Mesenchymal stem cell (in vitro differentiated cells and primary cell): ENCODE measurements at regions not wholly inside any gene's neighbourhood (a gene's known extent, or its start where the extent isn't known, plus 50 kb on each side); places are given as distances from the start of the nearest gene placed in this dataset.

Source experiments
- DNase-seq: peaks from one replicate; pipeline ENCODE4 v3.0.0-alpha.2; 2013
- H2AFZ ChIP-seq: one replicate; pipeline ENCODE4 v1.6.1; 2013; ENCODE audit warnings: low read depth, mild to moderate bottlenecking, control low read depth, inconsistent platforms, low read length, moderate library complexity
- H2AK5ac ChIP-seq: 2 replicates; pipeline ENCODE4 v1.6.1; 2013; ENCODE audit warnings: low read length, moderate library complexity, mild to moderate bottlenecking, inconsistent platforms; ENCODE audit not compliant: severe bottlenecking
- H2BK120ac ChIP-seq: one replicate; pipeline ENCODE4 v1.6.1; 2013; ENCODE audit warnings: low read depth, mild to moderate bottlenecking, inconsistent platforms, low read length, moderate library complexity
- H2BK12ac ChIP-seq, 2 experiments: one replicate each; pipeline ENCODE4 v1.6.1; 2013; ENCODE audit warnings: inconsistent platforms in 2 of 2, low read length in 2 of 2, mild to moderate bottlenecking in 2 of 2, moderate library complexity in 2 of 2, control low read depth in 1 of 2
- H2BK15ac ChIP-seq: one replicate; pipeline ENCODE4 v1.6.1; 2013; ENCODE audit warnings: mild to moderate bottlenecking, low read depth, inconsistent platforms; ENCODE audit not compliant: poor library complexity, severe bottlenecking
- H2BK5ac ChIP-seq: 2 replicates; pipeline ENCODE4 v1.6.1; 2013; ENCODE audit warnings: low read depth, mild to moderate bottlenecking, low read length, control low read depth, inconsistent platforms; ENCODE audit not compliant: poor library complexity, severe bottlenecking
- H3K14ac ChIP-seq, 2 experiments: one replicate each; pipeline ENCODE4 v1.6.1; 2013; ENCODE audit warnings: inconsistent platforms in 2 of 2, low read length in 2 of 2, control low read depth in 1 of 2, mild to moderate bottlenecking in 1 of 2, moderate library complexity in 1 of 2
- H3K18ac ChIP-seq, 2 experiments: one replicate each; pipeline ENCODE4 v1.6.1; 2013; ENCODE audit warnings: inconsistent platforms in 2 of 2, low read length in 2 of 2, control low read depth in 1 of 2, low read depth in 1 of 2, mild to moderate bottlenecking in 1 of 2
- H3K23ac ChIP-seq, 2 experiments: one replicate each; pipeline ENCODE4 v1.6.1; 2013; ENCODE audit warnings: inconsistent platforms in 2 of 2, low read length in 2 of 2, mild to moderate bottlenecking in 2 of 2, moderate library complexity in 2 of 2, control low read depth in 1 of 2
- H3K27ac ChIP-seq: 2 replicates; pipeline ENCODE4 v1.5.1; 2013; ENCODE audit warnings: mild to moderate bottlenecking, moderate library complexity, low read length, control low read depth, inconsistent platforms; ENCODE audit not compliant: poor library complexity, severe bottlenecking
- H3K27me3 ChIP-seq, 2 experiments: 2 replicates each; pipeline versions ENCODE4 v1.6.1 to v1.7.0; 2013; ENCODE audit warnings: low read length in 2 of 2, mild to moderate bottlenecking in 2 of 2, moderate library complexity in 2 of 2, control low read depth in 1 of 2, inconsistent platforms in 1 of 2; ENCODE audit not compliant: control insufficient read depth in 1 of 2, insufficient read depth in 1 of 2
- H3K36me3 ChIP-seq, 2 experiments: 2 replicates each; pipeline versions ENCODE4 v1.6.1 to v1.7.0; 2013; ENCODE audit warnings: low read length in 2 of 2, control low read depth in 1 of 2, inconsistent platforms in 1 of 2, low read depth in 1 of 2, mild to moderate bottlenecking in 1 of 2; ENCODE audit not compliant: insufficient read depth in 2 of 2, control insufficient read depth in 1 of 2
- H3K4ac ChIP-seq, 2 experiments: one replicate each; pipeline ENCODE4 v1.6.1; 2013; ENCODE audit warnings: inconsistent platforms in 2 of 2, low read length in 2 of 2, mild to moderate bottlenecking in 2 of 2, moderate library complexity in 2 of 2, control low read depth in 1 of 2, low read depth in 1 of 2
- H3K4me1 ChIP-seq: 2 replicates; pipeline ENCODE4 v1.6.1; 2013; ENCODE audit warnings: low read depth, low read length, control low read depth; ENCODE audit not compliant: control insufficient read depth, insufficient read depth
- H3K4me2 ChIP-seq: 2 replicates; pipeline ENCODE4 v1.6.1; 2013; ENCODE audit warnings: low read length, mild to moderate bottlenecking, inconsistent platforms; ENCODE audit not compliant: poor library complexity, severe bottlenecking
- H3K4me3 ChIP-seq, 2 experiments: 2 replicates each; pipeline versions ENCODE4 v1.5.1 to v1.7.0; 2013; ENCODE audit warnings: low read length in 2 of 2, mild to moderate bottlenecking in 2 of 2, control low read depth in 1 of 2, low read depth in 1 of 2; ENCODE audit not compliant: insufficient read depth in 1 of 2
- H3K79me1 ChIP-seq: replicated peaks from 2 replicates; pipeline ENCODE4 v1.6.1; 2013; ENCODE audit warnings: mild to moderate bottlenecking, control low read depth, low read length, inconsistent platforms; ENCODE audit not compliant: poor library complexity, severe bottlenecking
- H3K9ac ChIP-seq: 2 replicates; pipeline ENCODE4 v1.7.0; 2013; ENCODE audit warnings: mild to moderate bottlenecking, low read length, moderate library complexity
- H3K9me3 ChIP-seq: 2 replicates; pipeline ENCODE4 v1.7.0; 2013; ENCODE audit warnings: mild to moderate bottlenecking, low read length; ENCODE audit not compliant: control insufficient read depth
- H4K8ac ChIP-seq: one replicate; pipeline ENCODE4 v1.6.1; 2013; ENCODE audit warnings: inconsistent platforms, mild to moderate bottlenecking, low read length, moderate library complexity
- H4K91ac ChIP-seq: one replicate; pipeline ENCODE4 v1.6.1; 2013; ENCODE audit warnings: mild to moderate bottlenecking, low read length, inconsistent platforms
- WGBS: methylation state at CpG from one replicate; pipeline ENCODE4 v1.1.7; 2013; ENCODE audit warnings: mixed read lengths; 5-methylcytosine and 5-hydroxymethylcytosine counted together

DNA sequence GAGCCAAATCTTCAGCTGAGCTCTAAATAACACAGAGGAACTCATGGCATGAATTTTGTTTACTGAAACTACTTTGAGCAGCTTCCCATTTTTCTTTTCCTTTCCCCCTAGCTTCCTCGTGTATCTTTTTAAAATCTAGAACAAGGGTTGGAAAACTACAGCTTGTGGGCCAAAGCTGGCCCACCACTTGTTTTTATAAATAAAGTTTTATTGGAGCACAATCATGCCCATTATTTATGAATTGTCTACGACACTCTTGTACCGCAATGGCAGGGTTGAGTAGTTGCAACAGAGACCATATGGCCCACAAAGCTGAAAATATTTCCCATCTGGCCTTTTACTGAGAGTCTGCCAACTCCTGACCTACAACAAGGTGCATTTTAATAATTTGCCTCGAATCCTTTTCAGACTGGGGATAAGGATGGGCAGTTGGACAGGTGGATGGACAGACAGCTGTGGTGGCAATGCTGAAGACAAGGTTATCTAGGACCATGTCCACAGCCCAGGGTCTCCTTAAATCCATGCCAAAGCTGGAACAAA is 87.7 kb downstream of the RMI2 start:
- H3K9ac ChIP-seq, result no peak overlapping the region
- H3K4ac ChIP-seq, result no peak overlapping the region
- no peaks in the 10 kb centered on the region for H3K36me3 ChIP-seq
- H4K91ac ChIP-seq, result no peak overlapping the region
- 88% methylated on average over 4 of the region's 4 CpGs for WGBS
- H3K79me1 ChIP-seq, result no peaks in the 10 kb centered on the region
- H2BK15ac ChIP-seq, result no peak overlapping the region
- H3K4me2 ChIP-seq, result no peak overlapping the region
- H2AK5ac ChIP-seq, result no peak overlapping the region
- H3K9me3 ChIP-seq, result peaks cover 11% of the 10 kb centered on the region
- peaks cover 19 to 43% of the 10 kb centered on the region in 2 experiments for H3K27me3 ChIP-seq
- H4K8ac ChIP-seq, result no peak overlapping the region
- H3K27ac ChIP-seq, result no peak overlapping the region
- H2AFZ ChIP-seq, result no peak overlapping the region
- H2BK120ac ChIP-seq, result no peak overlapping the region
- H2BK12ac ChIP-seq, result no peak overlapping the region
- no peak overlapping the region for H3K23ac ChIP-seq
- peaks cover 2% of the 10 kb centered on the region for H3K4me1 ChIP-seq
- no peak for DNase-seq
- no peak overlapping the region for H3K14ac ChIP-seq
- H3K18ac ChIP-seq, result no peak overlapping the region
- H2BK5ac ChIP-seq, result no peak overlapping the region
- H3K4me3 ChIP-seq, result no peak overlapping the region

DNA sequence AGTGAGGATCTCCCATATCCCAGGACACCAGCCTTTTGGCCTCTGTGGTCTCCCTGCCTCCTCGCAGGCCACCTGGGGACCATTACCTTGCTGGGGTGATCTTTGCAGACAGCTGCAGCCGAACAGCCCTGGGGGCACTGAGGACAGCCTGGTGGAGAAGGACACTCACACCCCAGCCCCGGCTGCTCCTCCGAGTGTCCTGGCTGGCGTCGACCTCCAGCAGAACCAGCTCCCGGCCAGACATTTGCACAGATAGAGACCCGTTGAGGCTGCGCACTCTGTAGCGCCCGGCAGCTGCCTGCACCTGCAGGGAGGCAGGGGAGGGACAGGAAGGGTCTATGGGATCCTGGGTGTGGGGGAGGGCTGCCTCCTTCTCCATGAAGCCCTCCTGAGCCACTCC is 90.3 kb downstream of the RMI2 start:
- no peaks in the 10 kb centered on the region for H3K79me1 ChIP-seq
- peaks cover 17 to 56% of the 10 kb centered on the region in 2 experiments for H3K27me3 ChIP-seq
- H3K9me3 ChIP-seq, result peaks cover 26% of the 10 kb centered on the region
- no peak overlapping the region for H3K4me3 ChIP-seq
- WGBS, result 79% methylated on average over 6 of the region's 11 CpGs
- H3K4me1 ChIP-seq, result no peaks in the 10 kb centered on the region
- H3K4ac ChIP-seq, result no peak overlapping the region
- no peak overlapping the region for H3K4me2 ChIP-seq
- no peak overlapping the region for H2AFZ ChIP-seq
- no peak overlapping the region for H2BK5ac ChIP-seq
- H4K91ac ChIP-seq, result no peak overlapping the region
- no peak overlapping the region for H3K27ac ChIP-seq
- no peak overlapping the region for H2BK15ac ChIP-seq
- no peak overlapping the region for H4K8ac ChIP-seq
- no peak overlapping the region for H3K23ac ChIP-seq
- no peak for DNase-seq
- H2BK120ac ChIP-seq, result no peak overlapping the region
- H3K9ac ChIP-seq, result no peak overlapping the region
- H2AK5ac ChIP-seq, result no peak overlapping the region
- H3K18ac ChIP-seq, result no peak overlapping the region
- H3K36me3 ChIP-seq, result no peaks in the 10 kb centered on the region
- no peak overlapping the region for H2BK12ac ChIP-seq
- no peak overlapping the region for H3K14ac ChIP-seq

- Histone ChIP-seq H3K4me1 (no peaks in the 10 kb centered on the region), H3K36me3 (no peaks in the 10 kb centered on the region), H3K14ac (no peak overlapping the region), H4K91ac (no peak overlapping the region), H3K79me1 (no peaks in the 10 kb centered on the region), H3K27me3 (peaks cover 21 to 64% of the 10 kb centered on the region in 2 experiments), H4K8ac (no peak overlapping the region), H3K9me3 (peaks cover 33% of the 10 kb centered on the region), H2BK12ac (no peak overlapping the region), H3K23ac (no peak overlapping the region), H3K4me3 (no peak overlapping the region), H3K27ac (no peak overlapping the region), H3K4me2 (no peak overlapping the region), H2BK120ac (no peak overlapping the region), H2BK15ac (no peak overlapping the region), H3K18ac (no peak overlapping the region), H3K9ac (no peak overlapping the region), H2AFZ (no peak overlapping the region), H2BK5ac (no peak overlapping the region), H3K4ac (no peak overlapping the region), H2AK5ac (no peak overlapping the region)
- DNase-seq, result no peak
- WGBS, result 91% methylated on average over 4 of the region's 5 CpGs
Measured at GRCh38 chr16:11437069-11437468, 91.8 kb downstream of the RMI2 start.

DNA sequence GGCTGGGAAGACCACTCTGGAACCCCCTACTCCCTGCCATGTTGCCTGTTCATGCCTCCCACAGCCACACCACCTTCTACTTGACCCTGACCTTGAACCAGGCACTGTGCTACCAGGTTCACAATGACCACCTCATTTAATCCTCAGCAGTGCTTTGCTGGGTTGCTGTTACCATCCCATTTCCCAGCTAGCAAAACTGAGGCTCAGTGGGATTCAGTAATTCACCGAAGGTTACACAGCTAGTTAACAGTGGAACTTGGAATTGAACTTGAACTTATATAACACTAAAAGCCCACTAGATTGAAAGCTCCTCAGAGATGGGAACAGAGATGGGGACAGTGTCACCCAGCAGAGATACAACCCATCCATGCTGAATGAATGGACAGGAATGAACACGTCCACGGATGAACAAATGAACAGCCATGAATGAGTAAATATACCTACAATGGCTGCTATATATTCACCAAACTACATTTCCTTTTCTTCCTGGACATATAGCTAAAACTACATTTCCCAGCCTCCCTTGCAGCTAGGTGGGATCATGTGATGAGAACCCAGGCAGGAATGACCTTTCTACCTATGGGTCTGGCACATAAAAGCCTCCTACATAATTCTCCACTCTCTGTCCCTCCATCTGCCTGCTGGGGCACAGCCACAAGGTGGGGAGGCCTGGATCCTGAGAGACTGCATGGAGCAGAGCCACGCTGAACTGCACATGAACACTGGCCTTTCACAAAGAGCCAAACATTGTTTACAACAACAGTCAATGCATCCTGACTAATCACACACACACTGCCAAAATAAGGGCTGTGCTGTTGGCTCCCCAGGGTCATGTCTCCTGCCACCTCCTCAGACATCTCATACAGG is 94.8 kb downstream of the RMI2 start:
- Histone ChIP-seq H3K27ac (no peak overlapping the region), H2BK5ac (no peak overlapping the region), H2AFZ (no peak overlapping the region), H3K4me1 (no peaks in the 10 kb centered on the region), H3K23ac (no peak overlapping the region), H3K9ac (no peak overlapping the region), H2BK15ac (no peak overlapping the region), H2BK12ac (no peak overlapping the region), H3K14ac (no peak overlapping the region), H2BK120ac (no peak overlapping the region), H4K8ac (no peak overlapping the region), H3K18ac (no peak overlapping the region), H3K27me3 (peaks cover 12 to 49% of the 10 kb centered on the region in 2 experiments), H4K91ac (no peak overlapping the region), H2AK5ac (no peak overlapping the region), H3K36me3 (no peaks in the 10 kb centered on the region), H3K4me2 (no peak overlapping the region), H3K9me3 (peaks cover 28% of the 10 kb centered on the region), H3K4ac (no peak overlapping the region), H3K4me3 (no peak overlapping the region), H3K79me1 (no peaks in the 10 kb centered on the region)
- 80% methylated on average over 4 of the region's 4 CpGs for WGBS
- no peak for DNase-seq
